HepG2 (cell line): ENCODE measurements at regions not wholly inside any gene's neighbourhood (a gene's known extent, or its start where the extent isn't known, plus 50 kb on each side); places are given as distances from the start of the nearest gene placed in this dataset.

ENCODE experiments used
- ATAC-seq: fragments of 200-7000 bp; cut with Tn5 transposase; 3 replicates; pipeline ENCODE4 v1.9.1; 2020; ENCODE audit warnings: mild to moderate bottlenecking, moderate library complexity
- BruUV-seq: library from RNA; stranded (reverse); fragments of 400-500 nt; replicated peaks from 2 replicates; lab custom pipeline; 2021; lab: Mats Ljungman, UMichigan
- CTCF ChIA-PET: fragments of 300-600 bp; formaldehyde crosslinking; extraction: SDS; loops from one replicate; lab custom pipeline; 2021; ENCODE audit warnings: low total read pairs, inconsistent platforms, low intra/inter-chr PET ratio; lab: Yijun Ruan, JAX
- POLR2A ChIA-PET: fragments of 350-600 bp; sonication (Branson Sonifier 250); formaldehyde crosslinking; loops from one replicate; lab custom pipeline; 2020; ENCODE audit warnings: antibody characterized with exemption, inconsistent platforms; lab: Yijun Ruan, JAX
- DNase-seq: peaks from one replicate; pipeline ENCODE4 v3.0.0-alpha.2; 2015; ENCODE audit warnings: low spot score
- FAIRE-seq: peaks from 3 replicates; lab custom pipeline; 2011; peaks lifted over from hg19 to GRCh38; lab: Jason Lieb, UNC
- H2AFZ ChIP-seq: one replicate; pipeline ENCODE4 v1.6.1; 2011; ENCODE audit warnings: low read length, inconsistent platforms
- H3K27ac ChIP-seq: fragments of 300-600 bp; 3 replicates; pipeline ENCODE4 v1.8.0; 2011; ENCODE audit warnings: mixed run types, mild to moderate bottlenecking, mixed read lengths, low read length, inconsistent platforms; ENCODE audit not compliant: insufficient read depth; ENCODE audit errors: extremely low read length
- H3K27me3 ChIP-seq, 2 experiments: fragments of 200-600 bp in 1 of 2; 2 replicates in 1 of 2; 3 replicates in 1 of 2; pipeline versions ENCODE4 v1.6.0 to v1.8.0; 2011; ENCODE audit warnings: low read length in 2 of 2, mild to moderate bottlenecking in 2 of 2, moderate library complexity in 2 of 2, inconsistent platforms in 1 of 2; ENCODE audit not compliant: insufficient read depth in 2 of 2, control insufficient read depth in 1 of 2
- H3K36me3 ChIP-seq, 2 experiments: fragments of 200-600 bp in 1 of 2; replicated peaks in 1 of 2; 2 replicates in 1 of 2; 3 replicates in 1 of 2; pipeline versions ENCODE4 v1.5.1 to v1.8.0; 2011; ENCODE audit warnings: low read length in 2 of 2, inconsistent platforms in 1 of 2; ENCODE audit not compliant: insufficient read depth in 2 of 2, control insufficient read depth in 1 of 2
- H3K4me1 ChIP-seq: 2 replicates; pipeline ENCODE4 v1.5.1; 2012; ENCODE audit warnings: low read length, inconsistent platforms; ENCODE audit not compliant: insufficient read depth
- H3K4me2 ChIP-seq: 2 replicates; pipeline ENCODE4 v1.6.0; 2011; ENCODE audit warnings: low read depth, low read length, inconsistent platforms
- H3K4me3 ChIP-seq, 3 experiments: fragments of 200-600 bp in 1 of 3; sonication (generic), shearing (Covaris generic) in 1 of 3; replicated peaks in 1 of 3; 2 replicates each; pipeline ENCODE4 v1.5.1; 2011 to 2016; ENCODE audit warnings: low read length in 3 of 3, inconsistent platforms in 2 of 3, low read depth in 2 of 3, mild to moderate bottlenecking in 2 of 3, control low read depth in 1 of 3, mixed read lengths in 1 of 3; ENCODE audit not compliant: insufficient read depth in 1 of 3
- H3K79me2 ChIP-seq: one replicate; pipeline ENCODE4 v1.6.1; 2011; ENCODE audit warnings: low read length, inconsistent platforms; ENCODE audit not compliant: insufficient read depth
- H3K9ac ChIP-seq: 2 replicates; pipeline ENCODE4 v1.6.0; 2011; ENCODE audit warnings: mild to moderate bottlenecking, low read depth, low read length, inconsistent platforms; ENCODE audit not compliant: insufficient read depth
- H3K9me3 ChIP-seq: 2 replicates; pipeline ENCODE4 v1.5.1; 2012; ENCODE audit warnings: mild to moderate bottlenecking, low read length
- H4K20me1 ChIP-seq: 2 replicates; pipeline ENCODE4 v1.6.0; 2011; ENCODE audit warnings: inconsistent platforms, mild to moderate bottlenecking, low read length, moderate library complexity; ENCODE audit not compliant: insufficient read depth
- ATF7 ChIP-seq, 2 experiments: fragments of 450-650 bp in 1 of 2; sonication (generic) in 1 of 2; formaldehyde crosslinking in 1 of 2; IDR thresholded peaks; 2 replicates each; pipeline versions ENCODE4 v1.4.0 to v1.6.1; 2016 to 2020; ENCODE audit warnings: antibody characterized with exemption in 1 of 2, mild to moderate bottlenecking in 1 of 2, missing genetic modification reagents in 1 of 2
- HHEX ChIP-seq: IDR thresholded peaks from 2 replicates; pipeline ENCODE4 v1.6.1; 2016; ENCODE audit warnings: control low read depth
- ZKSCAN8 ChIP-seq: IDR thresholded peaks from 2 replicates; pipeline ENCODE4 v1.6.1; 2016; ENCODE audit warnings: borderline replicate concordance, missing genetic modification reagents, missing compliant biosample characterization
- ZNF335 ChIP-seq: sonication (generic); formaldehyde crosslinking; IDR thresholded peaks from 2 replicates; pipeline ENCODE4 v1.4.0; 2020; ENCODE audit warnings: missing genetic modification reagents
- WGBS: methylation state at CpG from one replicate; pipeline ENCODE4 v1.1.6; 2017; ENCODE audit warnings: low lambda C conversion rate; 5-methylcytosine and 5-hydroxymethylcytosine counted together
- in situ Hi-C: cut with HindIII; loops from 2 replicates; pipeline ENCODE4 v1.10.0; 2017; ENCODE audit warnings: low pct_unique_long_range_greater_than_20kb; ENCODE audit not compliant: extremely low pct_ligation_motif_present
- intact Hi-C: fragments of 100-400 bp; cut with micrococcal nuclease; formaldehyde crosslinking; loops from one replicate; pipeline ENCODE4 v1.10.0; 2022; ENCODE audit not compliant: unreplicated experiment
- TF ChIP-seq, protein P1 (sequence below), 2 experiments: sonication (generic) in 1 of 2; formaldehyde crosslinking in 1 of 2; IDR thresholded peaks; 2 replicates each; pipeline versions ENCODE4 v1.4.0 to v1.6.1; 2016 to 2020; ENCODE audit warnings: borderline replicate concordance in 1 of 2, low read depth in 1 of 2, mild to moderate bottlenecking in 1 of 2, missing genetic modification reagents in 1 of 2
- TF ChIP-seq, protein P2 (sequence below): sonication (generic); formaldehyde crosslinking; IDR thresholded peaks from 2 replicates; pipeline ENCODE4 v1.4.0; 2020; ENCODE audit warnings: mild to moderate bottlenecking, low read depth, missing genetic modification reagents

DNA sequence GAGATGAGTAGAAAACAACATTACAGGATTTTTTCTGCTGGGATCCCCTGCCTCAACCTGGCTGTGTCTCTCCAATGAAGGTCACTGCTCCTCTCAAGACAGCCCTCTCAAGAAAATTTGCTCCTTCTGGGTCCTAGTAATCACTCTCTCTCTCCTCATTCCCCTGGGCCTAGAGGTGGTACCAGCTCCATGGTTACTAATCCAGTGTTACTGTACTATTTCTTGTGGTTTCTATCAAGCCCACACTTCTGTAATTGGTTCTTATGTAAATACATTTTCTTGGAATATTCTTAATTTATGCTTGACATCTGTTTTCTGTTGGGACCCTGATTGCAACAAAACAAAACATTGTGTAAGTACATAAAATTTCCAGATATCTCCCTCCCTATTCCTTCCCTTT lies 123.8 kb upstream of the RORB start (continued):
- TF ChIP-seq ZNF335 = no peak
- no peak for TF ChIP-seq HHEX (CRISPR knock-in tag)
- TF ChIP-seq, protein P1, sequence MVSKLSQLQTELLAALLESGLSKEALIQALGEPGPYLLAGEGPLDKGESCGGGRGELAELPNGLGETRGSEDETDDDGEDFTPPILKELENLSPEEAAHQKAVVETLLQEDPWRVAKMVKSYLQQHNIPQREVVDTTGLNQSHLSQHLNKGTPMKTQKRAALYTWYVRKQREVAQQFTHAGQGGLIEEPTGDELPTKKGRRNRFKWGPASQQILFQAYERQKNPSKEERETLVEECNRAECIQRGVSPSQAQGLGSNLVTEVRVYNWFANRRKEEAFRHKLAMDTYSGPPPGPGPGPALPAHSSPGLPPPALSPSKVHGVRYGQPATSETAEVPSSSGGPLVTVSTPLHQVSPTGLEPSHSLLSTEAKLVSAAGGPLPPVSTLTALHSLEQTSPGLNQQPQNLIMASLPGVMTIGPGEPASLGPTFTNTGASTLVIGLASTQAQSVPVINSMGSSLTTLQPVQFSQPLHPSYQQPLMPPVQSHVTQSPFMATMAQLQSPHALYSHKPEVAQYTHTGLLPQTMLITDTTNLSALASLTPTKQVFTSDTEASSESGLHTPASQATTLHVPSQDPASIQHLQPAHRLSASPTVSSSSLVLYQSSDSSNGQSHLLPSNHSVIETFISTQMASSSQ (IDR thresholded peaks at IDR 0.05; ENCODE audit: low read depth) = no peak
- TF ChIP-seq, protein P1 (CRISPR knock-in tag; IDR thresholded peaks at IDR 0.05; ENCODE audit: borderline replicate concordance) = no peak
- no peak for TF ChIP-seq ATF7 (IDR thresholded peaks at IDR 0.05)
- TF ChIP-seq ATF7 (CRISPR knock-in tag; IDR thresholded peaks at IDR 0.05) = no peak
- TF ChIP-seq, protein P2, sequence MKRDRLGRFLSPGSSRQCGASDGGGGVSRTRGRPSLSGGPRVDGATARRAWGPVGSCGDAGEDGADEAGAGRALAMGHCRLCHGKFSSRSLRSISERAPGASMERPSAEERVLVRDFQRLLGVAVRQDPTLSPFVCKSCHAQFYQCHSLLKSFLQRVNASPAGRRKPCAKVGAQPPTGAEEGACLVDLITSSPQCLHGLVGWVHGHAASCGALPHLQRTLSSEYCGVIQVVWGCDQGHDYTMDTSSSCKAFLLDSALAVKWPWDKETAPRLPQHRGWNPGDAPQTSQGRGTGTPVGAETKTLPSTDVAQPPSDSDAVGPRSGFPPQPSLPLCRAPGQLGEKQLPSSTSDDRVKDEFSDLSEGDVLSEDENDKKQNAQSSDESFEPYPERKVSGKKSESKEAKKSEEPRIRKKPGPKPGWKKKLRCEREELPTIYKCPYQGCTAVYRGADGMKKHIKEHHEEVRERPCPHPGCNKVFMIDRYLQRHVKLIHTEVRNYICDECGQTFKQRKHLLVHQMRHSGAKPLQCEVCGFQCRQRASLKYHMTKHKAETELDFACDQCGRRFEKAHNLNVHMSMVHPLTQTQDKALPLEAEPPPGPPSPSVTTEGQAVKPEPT (CRISPR knock-in tag) = no peak
- TF ChIP-seq ZKSCAN8 = no peak

DNA sequence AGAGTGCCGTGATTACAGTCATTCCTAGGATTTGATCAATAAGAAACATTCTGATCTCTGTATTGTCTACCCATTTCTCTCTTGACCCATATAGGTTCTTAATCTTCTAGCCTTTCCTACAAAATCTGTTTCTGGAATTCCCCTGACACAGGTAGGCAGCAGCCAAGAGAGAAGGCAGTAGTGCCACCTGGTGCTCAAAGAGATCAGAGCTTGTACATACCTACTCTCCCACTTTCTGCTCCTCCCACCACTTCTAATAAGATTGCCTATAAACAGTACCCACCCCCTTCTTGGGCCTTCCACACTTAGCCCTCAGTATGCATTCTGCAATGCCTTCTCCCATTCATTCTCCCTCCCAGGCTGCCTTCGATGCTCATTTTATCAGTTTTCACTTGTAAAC lies 117.4 kb upstream of the RORB start:
- BruUV-seq = no TSS peak
- H3K4me2 ChIP-seq = no peak overlapping the region
- H3K79me2 ChIP-seq = no peaks in the 10 kb centered on the region
- H3K4me1 ChIP-seq = no peaks in the 10 kb centered on the region
- in situ Hi-C loops = loop anchor here (5.0 kb wide), 1 partner anchor 697 kb away; no protein-coding TSS in a partner anchor
- CTCF ChIA-PET = interaction anchor here (1.4 to 1.8 kb wide), 2 partner anchors 463 to 696 kb away, joined by 7 to 19 read pairs; no protein-coding TSS in a partner anchor
- no peaks in the 10 kb centered on the region for H3K27me3 ChIP-seq
- H3K9ac ChIP-seq = no peak overlapping the region
- no peak overlapping the region for H2AFZ ChIP-seq
- no peak overlapping the region for H3K4me3 ChIP-seq
- 26% methylated on average over 2 of the region's 2 CpGs for WGBS
- H3K36me3 ChIP-seq = no peaks in the 10 kb centered on the region
- peak; percentile 44 for FAIRE-seq
- no peaks in the 10 kb centered on the region for H3K9me3 ChIP-seq
- H3K27ac ChIP-seq = no peak overlapping the region
- POLR2A ChIA-PET = no interaction called here
- no peaks in the 10 kb centered on the region for H4K20me1 ChIP-seq
- intact Hi-C loops = loop anchor here (1.0 to 2.0 kb wide), 4 partner anchors 191 to 1179 kb away; no protein-coding TSS in a partner anchor
- peak; percentile 94 for ATAC-seq
- peak; percentile 40 for DNase-seq
